ENCODE measurements at regions not wholly inside any gene's neighbourhood (a gene's known extent, or its start where the extent isn't known, plus 50 kb on each side); places are given as distances from the start of the nearest gene placed in this dataset.

GRCh38 chr21:28374881-28375280 is 617.8 kb downstream of the LTN1 start:
- Histone ChIP-seq H3K27me3 (no peaks in the 10 kb centered on the region), H3K4me3 (no peak overlapping the region), H3K36me3 (no peaks in the 10 kb centered on the region), H3K9me3 (no peaks in the 10 kb centered on the region), H3K27ac (no peak overlapping the region), H3K4me1 (no peaks in the 10 kb centered on the region)
- TF ChIP-seq CTCF (IDR thresholded peaks at IDR 0.05) (no peak), POLR2AphosphoS5 (IDR thresholded peaks at IDR 0.05) (no peak), POLR2A (IDR thresholded peaks at IDR 0.05) (no peak), EP300 (IDR thresholded peaks at IDR 0.05) (no peak)
- 94% methylated on average over 1 of the region's 1 CpG for WGBS
- DNase-seq (ENCODE audit: low spot score in 2 of 2) = no peak

GRCh38 chr21:28371713-28372112 is 621.0 kb downstream of the LTN1 start:
- H3K27me3 ChIP-seq = no peaks in the 10 kb centered on the region
- no peak for TF ChIP-seq EP300 (IDR thresholded peaks at IDR 0.05)
- H3K4me1 ChIP-seq = no peaks in the 10 kb centered on the region
- no peaks in the 10 kb centered on the region for H3K36me3 ChIP-seq
- no peaks in the 10 kb centered on the region for H3K9me3 ChIP-seq
- no peak overlapping the region for H3K27ac ChIP-seq
- DNase-seq (ENCODE audit: low spot score in 2 of 2) = no peak
- no peak overlapping the region for H3K4me3 ChIP-seq
- 97% methylated on average over 4 of the region's 4 CpGs for WGBS

- no peak overlapping the region for H3K4me3 ChIP-seq
- TF ChIP-seq EP300 (IDR thresholded peaks at IDR 0.05) (no peak), POLR2AphosphoS5 (IDR thresholded peaks at IDR 0.05) (no peak)
- H3K27ac ChIP-seq = no peak overlapping the region
- no peaks in the 10 kb centered on the region for H3K27me3 ChIP-seq
- no peak for DNase-seq (ENCODE audit: low spot score in 2 of 2)
- no peaks in the 10 kb centered on the region for H3K9me3 ChIP-seq
- H3K4me1 ChIP-seq = no peaks in the 10 kb centered on the region
- H3K36me3 ChIP-seq = no peaks in the 10 kb centered on the region
These were observed 633.4 kb downstream of the LTN1 start for GRCh38 chr21:28359300-28359699.

- H3K4me1 ChIP-seq = no peaks in the 10 kb centered on the region
- WGBS = 83% methylated on average over 4 of the region's 4 CpGs
- TF ChIP-seq CTCF (IDR thresholded peaks at IDR 0.05) = no peak
- no peak for TF ChIP-seq POLR2AphosphoS5 (IDR thresholded peaks at IDR 0.05)
- TF ChIP-seq POLR2A (IDR thresholded peaks at IDR 0.05) = no peak
- TF ChIP-seq EP300 (IDR thresholded peaks at IDR 0.05) = no peak
- H3K27ac ChIP-seq = no peak overlapping the region
- H3K27me3 ChIP-seq = no peaks in the 10 kb centered on the region
- no peaks in the 10 kb centered on the region for H3K36me3 ChIP-seq
- H3K4me3 ChIP-seq = no peak overlapping the region
- DNase-seq (ENCODE audit: low spot score in 2 of 2) = no peak
- no peaks in the 10 kb centered on the region for H3K9me3 ChIP-seq
These were observed 634.0 kb downstream of the LTN1 start for GRCh38 chr21:28358702-28359101.

- H3K36me3 ChIP-seq = no peaks in the 10 kb centered on the region
- H3K4me1 ChIP-seq = no peaks in the 10 kb centered on the region
- H3K9me3 ChIP-seq = no peaks in the 10 kb centered on the region
- WGBS = 83% methylated on average over 1 of the region's 1 CpG
- no peak overlapping the region for H3K27ac ChIP-seq
- DNase-seq (ENCODE audit: low spot score in 2 of 2) = no peak
- TF ChIP-seq POLR2A (IDR thresholded peaks at IDR 0.05) = no peak
- no peak for TF ChIP-seq EP300 (IDR thresholded peaks at IDR 0.05)
- TF ChIP-seq POLR2AphosphoS5 (IDR thresholded peaks at IDR 0.05) = no peak
- TF ChIP-seq CTCF (IDR thresholded peaks at IDR 0.05) = no peak
- H3K27me3 ChIP-seq = no peaks in the 10 kb centered on the region
- H3K4me3 ChIP-seq = no peak overlapping the region
These were observed 634.5 kb downstream of the LTN1 start for GRCh38 chr21:28358170-28358569.

GRCh38 chr21:28357743-28358142 is 634.9 kb downstream of the LTN1 start:
- no peaks in the 10 kb centered on the region for H3K27me3 ChIP-seq
- no peaks in the 10 kb centered on the region for H3K9me3 ChIP-seq
- H3K4me1 ChIP-seq = no peaks in the 10 kb centered on the region
- H3K36me3 ChIP-seq = no peaks in the 10 kb centered on the region
- H3K4me3 ChIP-seq = no peak overlapping the region
- DNase-seq (ENCODE audit: low spot score in 2 of 2) = no peak
- no peak overlapping the region for H3K27ac ChIP-seq
- whole genome bisulfite sequencing = 81% methylated on average over 3 of the region's 3 CpGs
- TF ChIP-seq EP300 (IDR thresholded peaks at IDR 0.05) (no peak), POLR2AphosphoS5 (IDR thresholded peaks at IDR 0.05) (no peak), POLR2A (IDR thresholded peaks at IDR 0.05) (no peak), CTCF (IDR thresholded peaks at IDR 0.05) (no peak)

Measured in suprapubic skin (tissue), 4 donors.